HepG2 (cell line): ENCODE measurements at regions not wholly inside any gene's neighbourhood (a gene's known extent, or its start where the extent isn't known, plus 50 kb on each side); places are given as distances from the start of the nearest gene placed in this dataset.

Source experiments
- ATAC-seq: fragments of 200-7000 bp; cut with Tn5 transposase; 3 replicates; pipeline ENCODE4 v1.9.1; 2020; ENCODE audit warnings: mild to moderate bottlenecking, moderate library complexity
- BruUV-seq: library from RNA; stranded (reverse); fragments of 400-500 nt; replicated peaks from 2 replicates; lab custom pipeline; 2021; lab: Mats Ljungman, UMichigan
- CTCF ChIA-PET: fragments of 300-600 bp; formaldehyde crosslinking; extraction: SDS; loops from one replicate; lab custom pipeline; 2021; ENCODE audit warnings: low total read pairs, inconsistent platforms, low intra/inter-chr PET ratio; lab: Yijun Ruan, JAX
- POLR2A ChIA-PET: fragments of 350-600 bp; sonication (Branson Sonifier 250); formaldehyde crosslinking; loops from one replicate; lab custom pipeline; 2020; ENCODE audit warnings: antibody characterized with exemption, inconsistent platforms; lab: Yijun Ruan, JAX
- DNase-seq: peaks from one replicate; pipeline ENCODE4 v3.0.0-alpha.2; 2015; ENCODE audit warnings: low spot score
- FAIRE-seq: peaks from 3 replicates; lab custom pipeline; 2011; peaks lifted over from hg19 to GRCh38; lab: Jason Lieb, UNC
- H2AFZ ChIP-seq: one replicate; pipeline ENCODE4 v1.6.1; 2011; ENCODE audit warnings: low read length, inconsistent platforms
- H3K27ac ChIP-seq: fragments of 300-600 bp; 3 replicates; pipeline ENCODE4 v1.8.0; 2011; ENCODE audit warnings: mixed run types, mild to moderate bottlenecking, mixed read lengths, low read length, inconsistent platforms; ENCODE audit not compliant: insufficient read depth; ENCODE audit errors: extremely low read length
- H3K27me3 ChIP-seq, 2 experiments: fragments of 200-600 bp in 1 of 2; 2 replicates in 1 of 2; 3 replicates in 1 of 2; pipeline versions ENCODE4 v1.6.0 to v1.8.0; 2011; ENCODE audit warnings: low read length in 2 of 2, mild to moderate bottlenecking in 2 of 2, moderate library complexity in 2 of 2, inconsistent platforms in 1 of 2; ENCODE audit not compliant: insufficient read depth in 2 of 2, control insufficient read depth in 1 of 2
- H3K36me3 ChIP-seq, 2 experiments: fragments of 200-600 bp in 1 of 2; replicated peaks in 1 of 2; 2 replicates in 1 of 2; 3 replicates in 1 of 2; pipeline versions ENCODE4 v1.5.1 to v1.8.0; 2011; ENCODE audit warnings: low read length in 2 of 2, inconsistent platforms in 1 of 2; ENCODE audit not compliant: insufficient read depth in 2 of 2, control insufficient read depth in 1 of 2
- H3K4me1 ChIP-seq: 2 replicates; pipeline ENCODE4 v1.5.1; 2012; ENCODE audit warnings: low read length, inconsistent platforms; ENCODE audit not compliant: insufficient read depth
- H3K4me2 ChIP-seq: 2 replicates; pipeline ENCODE4 v1.6.0; 2011; ENCODE audit warnings: low read depth, low read length, inconsistent platforms
- H3K4me3 ChIP-seq, 3 experiments: fragments of 200-600 bp in 1 of 3; sonication (generic), shearing (Covaris generic) in 1 of 3; replicated peaks in 1 of 3; 2 replicates each; pipeline ENCODE4 v1.5.1; 2011 to 2016; ENCODE audit warnings: low read length in 3 of 3, inconsistent platforms in 2 of 3, low read depth in 2 of 3, mild to moderate bottlenecking in 2 of 3, control low read depth in 1 of 3, mixed read lengths in 1 of 3; ENCODE audit not compliant: insufficient read depth in 1 of 3
- H3K79me2 ChIP-seq: one replicate; pipeline ENCODE4 v1.6.1; 2011; ENCODE audit warnings: low read length, inconsistent platforms; ENCODE audit not compliant: insufficient read depth
- H3K9ac ChIP-seq: 2 replicates; pipeline ENCODE4 v1.6.0; 2011; ENCODE audit warnings: mild to moderate bottlenecking, low read depth, low read length, inconsistent platforms; ENCODE audit not compliant: insufficient read depth
- H3K9me3 ChIP-seq: 2 replicates; pipeline ENCODE4 v1.5.1; 2012; ENCODE audit warnings: mild to moderate bottlenecking, low read length
- H4K20me1 ChIP-seq: 2 replicates; pipeline ENCODE4 v1.6.0; 2011; ENCODE audit warnings: inconsistent platforms, mild to moderate bottlenecking, low read length, moderate library complexity; ENCODE audit not compliant: insufficient read depth
- CC2D1A ChIP-seq: sonication (generic); formaldehyde crosslinking; IDR thresholded peaks from 2 replicates; pipeline ENCODE4 v1.8.1; 2023; ENCODE audit warnings: mild to moderate bottlenecking, missing genetic modification reagents
- HOXA3 ChIP-seq: sonication (generic); formaldehyde crosslinking; IDR thresholded peaks from 2 replicates; pipeline ENCODE4 v1.5.0; 2020; ENCODE audit warnings: missing genetic modification reagents
- KDM5A ChIP-seq: fragments of 200-600 bp; sonication (generic); IDR thresholded peaks from 2 replicates; pipeline ENCODE4 v1.7.0; 2018; ENCODE audit warnings: antibody characterized with exemption, mild to moderate bottlenecking, low read length, borderline replicate concordance
- NCOA5 ChIP-seq: sonication (generic); formaldehyde crosslinking; IDR thresholded peaks from 2 replicates; pipeline ENCODE4 v1.4.0; 2020; ENCODE audit warnings: missing genetic modification reagents
- PCBP1 ChIP-seq: fragments of 200-400 bp; formaldehyde crosslinking; IDR thresholded peaks from 2 replicates; pipeline ENCODE4 v1.6.1; 2017; ENCODE audit warnings: mild to moderate bottlenecking, low read depth, low read length, borderline replicate concordance
- PCBP2 ChIP-seq: fragments of 200-400 bp; formaldehyde crosslinking; optimal IDR thresholded peaks from 2 replicates; pipeline ENCODE3; 2018; ENCODE audit warnings: low read length, low read depth; ENCODE audit not compliant: poor library complexity, severe bottlenecking
- SMAD3 ChIP-seq: sonication (generic); formaldehyde crosslinking; IDR thresholded peaks from 2 replicates; pipeline ENCODE4 v1.4.0; 2020; ENCODE audit warnings: missing genetic modification reagents
- SMARCE1 ChIP-seq: fragments of 450-650 bp; IDR thresholded peaks from 2 replicates; pipeline ENCODE4 v1.6.1; 2017; ENCODE audit warnings: borderline replicate concordance
- SSRP1 ChIP-seq: IDR thresholded peaks from 2 replicates; pipeline ENCODE4 v1.6.1; 2016; ENCODE audit warnings: control low read depth
- ZNF160 ChIP-seq: sonication (generic); formaldehyde crosslinking; IDR thresholded peaks from 2 replicates; pipeline ENCODE4 v1.8.0; 2022; ENCODE audit warnings: mild to moderate bottlenecking, inconsistent platforms, missing genetic modification reagents
- ZNF276 ChIP-seq: sonication (generic); formaldehyde crosslinking; IDR thresholded peaks from 2 replicates; pipeline ENCODE4 v1.4.0; 2020; ENCODE audit warnings: mild to moderate bottlenecking, low read depth, missing genetic modification reagents
- ZNF570 ChIP-seq: sonication (generic); formaldehyde crosslinking; IDR thresholded peaks from 2 replicates; pipeline ENCODE4 v1.4.0; 2020; ENCODE audit warnings: mild to moderate bottlenecking, missing genetic modification reagents, borderline replicate concordance
- WGBS: methylation state at CpG from one replicate; pipeline ENCODE4 v1.1.6; 2017; ENCODE audit warnings: low lambda C conversion rate; 5-methylcytosine and 5-hydroxymethylcytosine counted together
- in situ Hi-C: cut with HindIII; loops from 2 replicates; pipeline ENCODE4 v1.10.0; 2017; ENCODE audit warnings: low pct_unique_long_range_greater_than_20kb; ENCODE audit not compliant: extremely low pct_ligation_motif_present
- intact Hi-C: fragments of 100-400 bp; cut with micrococcal nuclease; formaldehyde crosslinking; loops from one replicate; pipeline ENCODE4 v1.10.0; 2022; ENCODE audit not compliant: unreplicated experiment
- TF ChIP-seq, protein P1 (sequence below): sonication (generic); formaldehyde crosslinking; IDR thresholded peaks from 2 replicates; pipeline ENCODE4 v1.5.0; 2020; ENCODE audit warnings: missing genetic modification reagents
- TF ChIP-seq, protein P2 (sequence below): sonication (generic); formaldehyde crosslinking; IDR thresholded peaks from 2 replicates; pipeline ENCODE4 v1.4.0; 2020; ENCODE audit warnings: mild to moderate bottlenecking, missing genetic modification reagents

DNA sequence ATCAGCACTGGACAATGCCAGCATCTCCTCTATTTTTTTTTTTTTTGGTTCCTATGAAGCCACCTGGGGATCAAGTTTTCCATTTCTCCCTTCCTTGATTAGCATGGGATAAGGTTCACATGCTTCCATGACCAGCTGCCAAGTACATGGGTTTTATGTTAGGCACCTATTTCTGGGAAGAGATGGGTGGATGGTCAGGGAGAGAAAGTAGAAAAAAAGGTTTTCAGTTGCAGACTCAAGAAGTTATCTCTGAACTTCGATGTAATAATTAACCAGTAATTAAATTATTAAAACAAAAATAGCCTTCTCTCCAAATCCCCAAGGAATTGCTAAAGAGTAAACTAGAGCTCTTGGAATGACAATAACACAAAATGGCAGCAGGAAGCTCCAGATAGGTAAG, 164.9 kb upstream of the MAF start:
- POLR2A ChIA-PET, result no interaction called here
- DNase-seq (no peak), FAIRE-seq (no peak), ATAC-seq (no peak)
- Histone ChIP-seq H3K36me3 (no peaks in the 10 kb centered on the region), H3K9ac (no peak overlapping the region), H3K4me3 (no peak overlapping the region), H3K27ac (no peak overlapping the region), H3K4me2 (no peak overlapping the region), H3K27me3 (peaks cover 0 to 11% of the 10 kb centered on the region in 2 experiments; a peak in 2 of 5 replicates), H3K4me1 (peaks cover 26% of the 10 kb centered on the region), H4K20me1 (no peaks in the 10 kb centered on the region), H3K9me3 (no peaks in the 10 kb centered on the region), H2AFZ (no peak overlapping the region), H3K79me2 (no peaks in the 10 kb centered on the region)
- no TSS peak for BruUV-seq
- TF ChIP-seq SMAD3 (CRISPR knock-in tag) (no peak), ZNF160 (CRISPR knock-in tag) (no peak), NCOA5 (CRISPR knock-in tag) (no peak), PCBP1 (no peak), ZNF276 (CRISPR knock-in tag) (no peak), PCBP2 (no peak), SSRP1 (CRISPR knock-in tag) (no peak), ZNF570 (CRISPR knock-in tag) (no peak), KDM5A (no peak), SMARCE1 (no peak), CC2D1A (no peak), HOXA3 (CRISPR knock-in tag) (no peak)
- TF ChIP-seq, protein P1, sequence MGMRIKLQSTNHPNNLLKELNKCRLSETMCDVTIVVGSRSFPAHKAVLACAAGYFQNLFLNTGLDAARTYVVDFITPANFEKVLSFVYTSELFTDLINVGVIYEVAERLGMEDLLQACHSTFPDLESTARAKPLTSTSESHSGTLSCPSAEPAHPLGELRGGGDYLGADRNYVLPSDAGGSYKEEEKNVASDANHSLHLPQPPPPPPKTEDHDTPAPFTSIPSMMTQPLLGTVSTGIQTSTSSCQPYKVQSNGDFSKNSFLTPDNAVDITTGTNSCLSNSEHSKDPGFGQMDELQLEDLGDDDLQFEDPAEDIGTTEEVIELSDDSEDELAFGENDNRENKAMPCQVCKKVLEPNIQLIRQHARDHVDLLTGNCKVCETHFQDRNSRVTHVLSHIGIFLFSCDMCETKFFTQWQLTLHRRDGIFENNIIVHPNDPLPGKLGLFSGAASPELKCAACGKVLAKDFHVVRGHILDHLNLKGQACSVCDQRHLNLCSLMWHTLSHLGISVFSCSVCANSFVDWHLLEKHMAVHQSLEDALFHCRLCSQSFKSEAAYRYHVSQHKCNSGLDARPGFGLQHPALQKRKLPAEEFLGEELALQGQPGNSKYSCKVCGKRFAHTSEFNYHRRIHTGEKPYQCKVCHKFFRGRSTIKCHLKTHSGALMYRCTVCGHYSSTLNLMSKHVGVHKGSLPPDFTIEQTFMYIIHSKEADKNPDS (CRISPR knock-in tag), result no peak
- TF ChIP-seq, protein P2, sequence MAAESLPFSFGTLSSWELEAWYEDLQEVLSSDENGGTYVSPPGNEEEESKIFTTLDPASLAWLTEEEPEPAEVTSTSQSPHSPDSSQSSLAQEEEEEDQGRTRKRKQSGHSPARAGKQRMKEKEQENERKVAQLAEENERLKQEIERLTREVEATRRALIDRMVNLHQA (CRISPR knock-in tag), result no peak
- CTCF ChIA-PET, result no interaction called here
- in situ Hi-C loops, result no loop called here
- 15% methylated on average over 1 of the region's 1 CpG for WGBS
- intact Hi-C loops, result no loop called here
